ENCODE measurements at regions not wholly inside any gene's neighbourhood (a gene's known extent, or its start where the extent isn't known, plus 50 kb on each side); places are given as distances from the start of the nearest gene placed in this dataset.

- no peak overlapping the region for H3K27ac ChIP-seq (ENCODE audit: low read length)
- CTCF ChIA-PET: no interaction called here
- TF ChIP-seq POLR2AphosphoS5 (IDR thresholded peaks at IDR 0.05; ENCODE audit: low read depth, low read length): no peak
- no peak for TF ChIP-seq TCF7L2 (IDR thresholded peaks at IDR 0.05; ENCODE audit: low read depth, low read length)
- no peak for TF ChIP-seq CTCF (IDR thresholded peaks at IDR 0.05)
- TF ChIP-seq REST (IDR thresholded peaks at IDR 0.05; ENCODE audit: insufficient read depth in 1 of 2, low read depth in 2 of 2, low read length in 1 of 2): no peak
- no peak for TF ChIP-seq SIN3A (IDR thresholded peaks at IDR 0.05; ENCODE audit: borderline replicate concordance, insufficient read depth, low read depth, low read length)
- H3K4me3 ChIP-seq (ENCODE audit: low read depth in 2 of 2, low read length in 2 of 2): no peak overlapping the region
- BruUV-seq (replicated peaks): no TSS peak
- intact Hi-C loops (cut with micrococcal nuclease; ENCODE audit: unreplicated experiment): no loop called here
- DNase-seq (ENCODE audit: low read depth, low spot score): no peak
- no peaks in the 10 kb centered on the region for H3K4me1 ChIP-seq (ENCODE audit: control insufficient read depth, insufficient read depth, low read length)
- POLR2A ChIA-PET: no interaction called here
- no peaks in the 10 kb centered on the region; the same call in 1 of the 2 replicates for H3K36me3 ChIP-seq (ENCODE audit: control insufficient read depth, insufficient read depth, low read length)
- in situ Hi-C loops (cut with HindIII; ENCODE audit: low pct_unique_long_range_greater_than_20kb, low sequenced_read_pairs): no loop called here
- H3K27me3 ChIP-seq (ENCODE audit: control insufficient read depth, insufficient read depth, low read length): no peaks in the 10 kb centered on the region
- no peak for ATAC-seq
- H3K9me3 ChIP-seq (ENCODE audit: control insufficient read depth, insufficient read depth, low read depth, low read length): no peaks in the 10 kb centered on the region
These were observed 1211.7 kb upstream of the ACVR2A start for GRCh38 chr2:146633159-146633558.

GRCh38 chr2:146632707-146633106 is 1212.1 kb upstream of the ACVR2A start:
- intact Hi-C loops (cut with micrococcal nuclease; ENCODE audit: unreplicated experiment): no loop called here
- ChIA-PET CTCF (no interaction called here), POLR2A (no interaction called here)
- DNase-seq (ENCODE audit: low read depth, low spot score) (no peak), ATAC-seq (no peak)
- Histone ChIP-seq H3K9me3 (ENCODE audit: control insufficient read depth, insufficient read depth, low read depth, low read length) (no peaks in the 10 kb centered on the region), H3K4me3 (ENCODE audit: low read depth in 2 of 2, low read length in 2 of 2) (no peak overlapping the region), H3K36me3 (ENCODE audit: control insufficient read depth, insufficient read depth, low read length) (no peaks in the 10 kb centered on the region; the same call in 1 of the 2 replicates), H3K4me1 (ENCODE audit: control insufficient read depth, insufficient read depth, low read length) (no peaks in the 10 kb centered on the region), H3K27ac (ENCODE audit: low read length) (no peak overlapping the region), H3K27me3 (ENCODE audit: control insufficient read depth, insufficient read depth, low read length) (no peaks in the 10 kb centered on the region)
- TF ChIP-seq TCF7L2 (IDR thresholded peaks at IDR 0.05; ENCODE audit: low read depth, low read length) (no peak), POLR2AphosphoS5 (IDR thresholded peaks at IDR 0.05; ENCODE audit: low read depth, low read length) (no peak), SIN3A (IDR thresholded peaks at IDR 0.05; ENCODE audit: borderline replicate concordance, insufficient read depth, low read depth, low read length) (no peak), REST (IDR thresholded peaks at IDR 0.05; ENCODE audit: insufficient read depth in 1 of 2, low read depth in 2 of 2, low read length in 1 of 2) (no peak), CTCF (IDR thresholded peaks at IDR 0.05) (no peak)
- BruUV-seq (replicated peaks): no TSS peak
- in situ Hi-C loops (cut with HindIII; ENCODE audit: low pct_unique_long_range_greater_than_20kb, low sequenced_read_pairs): no loop called here
